ENCODE measurements at regions not wholly inside any gene's neighbourhood (a gene's known extent, or its start where the extent isn't known, plus 50 kb on each side); places are given as distances from the start of the nearest gene placed in this dataset.

DNA sequence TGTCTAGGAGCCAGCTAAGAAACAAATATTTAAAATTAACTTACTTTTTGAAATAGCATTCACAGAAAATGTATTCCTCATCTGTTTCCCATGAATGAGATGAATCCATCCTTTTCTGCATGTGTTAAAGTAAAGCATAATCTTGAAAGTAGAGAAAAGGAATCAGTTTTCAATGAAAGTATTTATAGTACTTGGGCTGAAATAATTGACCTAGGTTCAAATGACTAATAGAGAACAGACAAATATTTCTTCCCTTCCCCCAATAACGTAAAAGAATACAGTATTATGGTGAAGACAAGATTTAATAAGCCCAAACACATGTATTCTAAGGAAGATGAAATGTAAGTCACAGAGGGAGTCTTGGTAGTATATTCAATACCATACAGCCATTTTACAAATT lies 403.5 kb downstream of the ZNF608 start:
- DNase-seq (ENCODE audit: low read depth): no peak
- TF ChIP-seq, protein P1, sequence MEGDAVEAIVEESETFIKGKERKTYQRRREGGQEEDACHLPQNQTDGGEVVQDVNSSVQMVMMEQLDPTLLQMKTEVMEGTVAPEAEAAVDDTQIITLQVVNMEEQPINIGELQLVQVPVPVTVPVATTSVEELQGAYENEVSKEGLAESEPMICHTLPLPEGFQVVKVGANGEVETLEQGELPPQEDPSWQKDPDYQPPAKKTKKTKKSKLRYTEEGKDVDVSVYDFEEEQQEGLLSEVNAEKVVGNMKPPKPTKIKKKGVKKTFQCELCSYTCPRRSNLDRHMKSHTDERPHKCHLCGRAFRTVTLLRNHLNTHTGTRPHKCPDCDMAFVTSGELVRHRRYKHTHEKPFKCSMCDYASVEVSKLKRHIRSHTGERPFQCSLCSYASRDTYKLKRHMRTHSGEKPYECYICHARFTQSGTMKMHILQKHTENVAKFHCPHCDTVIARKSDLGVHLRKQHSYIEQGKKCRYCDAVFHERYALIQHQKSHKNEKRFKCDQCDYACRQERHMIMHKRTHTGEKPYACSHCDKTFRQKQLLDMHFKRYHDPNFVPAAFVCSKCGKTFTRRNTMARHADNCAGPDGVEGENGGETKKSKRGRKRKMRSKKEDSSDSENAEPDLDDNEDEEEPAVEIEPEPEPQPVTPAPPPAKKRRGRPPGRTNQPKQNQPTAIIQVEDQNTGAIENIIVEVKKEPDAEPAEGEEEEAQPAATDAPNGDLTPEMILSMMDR (IDR thresholded peaks at IDR 0.05; ENCODE audit: low read depth, low read length, missing control alignments): no peak
- no peak overlapping the region for H3K4me3 ChIP-seq (ENCODE audit: low read depth, low read length)
- in situ Hi-C loops (cut with HindIII; ENCODE audit: low sequenced_read_pairs): no loop called here

DNA sequence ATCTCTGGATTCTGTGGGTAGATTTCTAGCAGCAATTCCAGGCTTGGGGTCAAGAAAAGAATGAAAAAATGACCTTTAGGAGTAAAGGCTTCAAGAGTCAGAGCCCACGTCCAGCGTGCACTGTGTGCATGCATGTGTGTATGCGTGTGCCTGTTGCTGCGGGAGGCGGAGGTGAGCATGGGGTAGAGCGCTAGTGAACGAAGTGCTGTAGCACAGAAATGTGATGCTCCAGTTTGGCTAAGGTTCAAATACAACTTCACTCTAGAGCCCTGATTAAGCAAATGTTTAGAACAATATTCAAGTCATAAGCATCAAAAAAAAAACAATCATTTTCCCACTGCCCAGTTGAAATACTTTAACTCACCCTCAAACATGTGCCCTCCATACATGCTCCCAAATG lies 403.9 kb downstream of the ZNF608 start:
- no peak overlapping the region for H3K4me3 ChIP-seq (ENCODE audit: low read depth, low read length)
- TF ChIP-seq, protein P1 (IDR thresholded peaks at IDR 0.05; ENCODE audit: low read depth, low read length, missing control alignments): no peak
- DNase-seq (ENCODE audit: low read depth): no peak
- in situ Hi-C loops (cut with HindIII; ENCODE audit: low sequenced_read_pairs): no loop called here

DNA sequence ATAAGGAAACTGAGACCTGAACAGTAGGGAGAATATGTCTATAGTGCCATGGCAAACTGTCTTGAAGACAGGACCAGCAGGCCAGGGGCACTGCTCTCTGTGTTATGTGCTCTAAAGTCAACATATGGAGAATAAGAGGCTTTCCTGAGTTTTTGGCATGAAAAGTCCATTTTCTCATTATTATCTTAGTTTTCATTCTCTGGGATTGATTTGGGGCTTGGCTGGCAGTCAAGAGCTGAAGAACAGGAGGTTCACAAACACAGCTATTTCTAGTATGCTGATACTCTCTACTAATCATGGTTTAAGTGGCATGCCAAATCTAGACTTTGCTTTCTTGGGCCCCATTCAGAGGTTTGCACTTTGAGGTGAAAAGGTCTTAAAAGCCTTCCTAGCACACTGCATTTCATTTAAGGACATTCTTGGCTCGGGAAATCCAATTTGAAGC lies 404.4 kb downstream of the ZNF608 start:
- in situ Hi-C loops (cut with HindIII; ENCODE audit: low sequenced_read_pairs): no loop called here
- TF ChIP-seq, protein P1 (IDR thresholded peaks at IDR 0.05; ENCODE audit: low read depth, low read length, missing control alignments): no peak
- H3K4me3 ChIP-seq (ENCODE audit: low read depth, low read length): no peak overlapping the region
- DNase-seq (ENCODE audit: low read depth): peak; percentile 86

DNA sequence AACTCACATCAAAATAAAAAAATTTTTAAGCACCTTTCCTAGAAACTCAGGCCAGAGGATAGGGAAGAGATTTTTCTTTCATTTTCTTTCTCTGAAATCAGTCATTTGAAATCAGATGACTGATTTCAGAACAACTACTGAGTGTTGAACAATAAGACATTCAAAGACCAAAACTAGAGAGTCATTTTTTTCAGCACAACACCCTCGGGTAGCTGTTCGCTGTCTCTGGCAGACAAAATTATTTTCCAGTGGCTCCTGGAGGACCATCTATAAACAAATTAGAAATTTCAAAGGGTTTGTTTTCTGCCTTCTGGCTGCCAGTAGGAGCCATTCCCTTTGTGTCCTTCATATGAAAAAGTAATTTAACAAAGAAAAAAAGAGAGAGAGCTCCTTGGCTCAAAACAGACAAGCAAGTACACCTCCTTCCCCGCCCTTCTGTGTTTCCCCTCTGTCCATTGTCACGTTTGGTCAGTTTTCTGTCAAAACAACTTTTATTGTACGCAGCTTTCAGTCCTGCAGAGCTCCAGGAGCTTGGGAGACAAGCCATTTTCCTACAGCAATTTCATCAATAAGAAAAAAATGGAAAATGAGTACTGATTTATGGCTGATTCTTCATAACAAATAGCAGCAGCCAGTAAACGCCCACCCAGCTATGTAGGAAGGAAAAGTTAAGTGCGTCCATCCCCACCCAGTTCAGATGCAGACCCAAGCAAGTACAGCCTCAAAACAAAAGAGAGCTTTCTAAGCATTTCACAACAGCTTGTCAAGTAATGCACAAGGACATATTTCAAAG lies 405.2 kb downstream of the ZNF608 start:
- TF ChIP-seq, protein P1 (IDR thresholded peaks at IDR 0.05; ENCODE audit: low read depth, low read length, missing control alignments): no peak
- DNase-seq (ENCODE audit: low read depth): no peak
- H3K4me3 ChIP-seq (ENCODE audit: low read depth, low read length): no peak overlapping the region
- in situ Hi-C loops (cut with HindIII; ENCODE audit: low sequenced_read_pairs): no loop called here

DNA sequence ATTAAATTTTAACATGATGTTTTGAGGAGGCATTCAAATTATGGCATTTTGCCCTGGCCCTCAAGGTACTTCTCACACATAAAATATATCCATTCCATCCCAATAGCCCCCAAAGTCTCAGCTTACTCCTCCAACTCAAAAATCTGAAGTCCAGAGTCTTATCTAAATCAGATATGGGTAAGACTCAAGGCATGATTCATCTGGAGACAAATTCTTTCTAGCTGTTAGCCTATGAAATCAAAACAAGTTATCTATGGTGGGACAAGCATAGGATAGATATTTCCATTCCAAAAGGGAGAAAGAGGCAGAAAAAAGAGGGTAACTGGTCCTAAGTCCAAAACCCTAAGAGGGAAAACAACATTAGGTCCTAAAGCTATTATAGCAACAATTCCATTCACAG lies 408.4 kb downstream of the ZNF608 start:
- in situ Hi-C loops (cut with HindIII; ENCODE audit: low sequenced_read_pairs): no loop called here
- TF ChIP-seq, protein P1 (IDR thresholded peaks at IDR 0.05; ENCODE audit: low read depth, low read length, missing control alignments): no peak
- DNase-seq (ENCODE audit: low read depth): no peak
- no peak overlapping the region for H3K4me3 ChIP-seq (ENCODE audit: low read depth, low read length)

DNA sequence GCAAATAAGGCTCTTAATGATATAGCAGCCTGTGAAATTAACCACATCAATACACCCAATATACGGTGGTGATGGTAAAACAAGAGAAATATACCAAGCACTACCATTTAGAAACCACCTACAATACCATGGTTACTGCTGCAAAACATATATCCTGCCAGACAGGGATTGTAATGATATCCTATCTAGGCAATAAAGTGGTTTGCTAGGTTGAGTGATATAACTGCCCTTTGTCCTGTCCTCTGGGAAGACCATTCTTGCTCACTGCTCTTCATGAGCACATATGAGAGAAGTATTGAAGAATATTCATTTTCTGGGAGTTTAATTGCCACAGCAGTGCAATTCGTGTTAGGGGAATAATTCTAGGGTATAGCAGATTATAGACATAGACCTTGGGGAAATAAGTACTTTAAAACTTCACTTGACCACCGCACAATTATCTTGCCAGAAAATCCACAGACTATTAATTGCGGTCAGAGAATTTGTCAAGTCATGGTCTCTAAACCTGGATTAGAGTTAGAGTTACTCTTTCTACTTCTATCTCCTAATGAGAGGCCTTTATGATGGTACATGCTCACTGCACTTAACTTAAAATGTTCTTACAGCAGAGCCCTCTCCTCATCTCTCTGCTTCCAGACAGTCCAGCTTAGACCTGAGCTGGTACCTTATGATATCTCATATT lies 413.0 kb downstream of the ZNF608 start:
- TF ChIP-seq, protein P1 (IDR thresholded peaks at IDR 0.05; ENCODE audit: low read depth, low read length, missing control alignments): no peak
- in situ Hi-C loops (cut with HindIII; ENCODE audit: low sequenced_read_pairs): no loop called here
- no peak for DNase-seq (ENCODE audit: low read depth)
- H3K4me3 ChIP-seq (ENCODE audit: low read depth, low read length): no peak overlapping the region
